Thyroid gland (tissue), 4 donors: ENCODE measurements at regions not wholly inside any gene's neighbourhood (a gene's known extent, or its start where the extent isn't known, plus 50 kb on each side); places are given as distances from the start of the nearest gene placed in this dataset.

Experiments
- POLR2A ChIP-seq, 2 donors: fragments of 450-650 bp; IDR thresholded peaks; one replicate each; pipeline ENCODE4 v1.6.1; 2017; ENCODE audit warnings: antibody characterized with exemption in 2 of 2, mild to moderate bottlenecking in 2 of 2, moderate library complexity in 1 of 2
- TF ChIP-seq, protein P1 (sequence below), 6 experiments: fragments of 200-600 bp in 3 of 6; fragments of 450-650 bp in 3 of 6; sonication (generic) in 3 of 6; IDR thresholded peaks; one replicate each; pipeline ENCODE4 v1.5.1; 2016 to 2019; ENCODE audit warnings: antibody characterized with exemption in 6 of 6, mild to moderate bottlenecking in 2 of 6, inconsistent platforms in 1 of 6, moderate library complexity in 1 of 6

DNA sequence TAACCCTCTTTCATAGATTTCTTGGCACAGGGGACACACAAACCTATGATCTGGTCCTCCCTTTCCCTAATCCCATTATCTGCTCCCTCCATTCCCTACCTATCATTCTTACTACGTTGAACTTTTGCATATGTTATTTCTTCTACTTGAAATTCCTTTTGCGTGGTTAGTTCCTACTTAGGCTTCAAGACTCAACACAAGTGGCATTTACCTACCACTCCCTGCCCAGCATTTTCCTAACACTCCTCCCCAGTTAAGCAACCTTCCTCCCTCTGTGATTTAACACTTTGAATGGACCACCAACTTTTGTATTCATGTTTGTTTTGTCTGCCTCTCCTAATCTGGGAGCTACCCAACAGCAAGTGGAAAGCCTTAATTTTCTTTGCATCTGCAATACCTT is 1113.7 kb downstream of the STIM2 start:
- TF ChIP-seq, protein P1, sequence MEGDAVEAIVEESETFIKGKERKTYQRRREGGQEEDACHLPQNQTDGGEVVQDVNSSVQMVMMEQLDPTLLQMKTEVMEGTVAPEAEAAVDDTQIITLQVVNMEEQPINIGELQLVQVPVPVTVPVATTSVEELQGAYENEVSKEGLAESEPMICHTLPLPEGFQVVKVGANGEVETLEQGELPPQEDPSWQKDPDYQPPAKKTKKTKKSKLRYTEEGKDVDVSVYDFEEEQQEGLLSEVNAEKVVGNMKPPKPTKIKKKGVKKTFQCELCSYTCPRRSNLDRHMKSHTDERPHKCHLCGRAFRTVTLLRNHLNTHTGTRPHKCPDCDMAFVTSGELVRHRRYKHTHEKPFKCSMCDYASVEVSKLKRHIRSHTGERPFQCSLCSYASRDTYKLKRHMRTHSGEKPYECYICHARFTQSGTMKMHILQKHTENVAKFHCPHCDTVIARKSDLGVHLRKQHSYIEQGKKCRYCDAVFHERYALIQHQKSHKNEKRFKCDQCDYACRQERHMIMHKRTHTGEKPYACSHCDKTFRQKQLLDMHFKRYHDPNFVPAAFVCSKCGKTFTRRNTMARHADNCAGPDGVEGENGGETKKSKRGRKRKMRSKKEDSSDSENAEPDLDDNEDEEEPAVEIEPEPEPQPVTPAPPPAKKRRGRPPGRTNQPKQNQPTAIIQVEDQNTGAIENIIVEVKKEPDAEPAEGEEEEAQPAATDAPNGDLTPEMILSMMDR (IDR thresholded peaks at IDR 0.05) = no peak
- no peak for TF ChIP-seq POLR2A (IDR thresholded peaks at IDR 0.05)
